ENCODE measurements at regions not wholly inside any gene's neighbourhood (a gene's known extent, or its start where the extent isn't known, plus 50 kb on each side); places are given as distances from the start of the nearest gene placed in this dataset.

GRCh38 chr6:14436592-14437132 lies 319.1 kb downstream of the CD83 start:
- TF ChIP-seq, protein P1, sequence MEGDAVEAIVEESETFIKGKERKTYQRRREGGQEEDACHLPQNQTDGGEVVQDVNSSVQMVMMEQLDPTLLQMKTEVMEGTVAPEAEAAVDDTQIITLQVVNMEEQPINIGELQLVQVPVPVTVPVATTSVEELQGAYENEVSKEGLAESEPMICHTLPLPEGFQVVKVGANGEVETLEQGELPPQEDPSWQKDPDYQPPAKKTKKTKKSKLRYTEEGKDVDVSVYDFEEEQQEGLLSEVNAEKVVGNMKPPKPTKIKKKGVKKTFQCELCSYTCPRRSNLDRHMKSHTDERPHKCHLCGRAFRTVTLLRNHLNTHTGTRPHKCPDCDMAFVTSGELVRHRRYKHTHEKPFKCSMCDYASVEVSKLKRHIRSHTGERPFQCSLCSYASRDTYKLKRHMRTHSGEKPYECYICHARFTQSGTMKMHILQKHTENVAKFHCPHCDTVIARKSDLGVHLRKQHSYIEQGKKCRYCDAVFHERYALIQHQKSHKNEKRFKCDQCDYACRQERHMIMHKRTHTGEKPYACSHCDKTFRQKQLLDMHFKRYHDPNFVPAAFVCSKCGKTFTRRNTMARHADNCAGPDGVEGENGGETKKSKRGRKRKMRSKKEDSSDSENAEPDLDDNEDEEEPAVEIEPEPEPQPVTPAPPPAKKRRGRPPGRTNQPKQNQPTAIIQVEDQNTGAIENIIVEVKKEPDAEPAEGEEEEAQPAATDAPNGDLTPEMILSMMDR (IDR thresholded peaks at IDR 0.05): no peak

- TF ChIP-seq, protein P1 (IDR thresholded peaks at IDR 0.05): no peak
These were observed 321.8 kb downstream of the CD83 start for GRCh38 chr6:14439419-14439818.

DNA sequence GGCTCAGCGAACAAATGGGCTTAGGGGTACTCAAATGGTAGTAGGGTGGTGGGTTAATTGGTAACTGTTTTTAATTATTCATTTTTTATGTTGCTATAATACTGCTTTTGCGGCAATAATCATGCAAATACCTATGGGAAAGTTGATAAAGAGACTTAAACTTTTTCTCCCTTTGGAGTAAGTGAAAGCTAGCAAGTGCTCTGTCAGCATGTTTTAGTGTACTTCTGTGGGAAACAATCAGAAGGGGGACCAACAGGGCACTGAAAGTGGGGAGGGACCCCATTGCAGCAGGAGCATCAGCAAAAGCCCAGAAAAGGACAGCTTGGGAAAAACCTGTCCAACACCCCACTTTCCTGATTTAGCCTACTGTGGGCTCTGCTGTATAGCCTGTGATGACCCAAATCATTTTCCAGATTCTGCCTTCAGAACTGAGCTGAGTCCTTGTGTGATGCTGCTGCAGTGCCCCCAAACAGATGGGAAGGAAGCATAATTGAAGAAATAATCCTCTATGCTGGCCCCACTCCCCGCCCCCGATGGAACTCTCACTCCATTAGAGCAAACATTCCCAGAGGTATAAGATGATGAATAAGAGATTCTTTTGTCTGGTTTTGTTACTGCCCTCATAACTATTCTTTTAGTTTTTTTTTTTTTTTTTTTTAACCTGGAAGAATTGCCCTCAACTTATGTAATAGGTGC lies 322.8 kb downstream of the CD83 start:
- TF ChIP-seq, protein P1 (IDR thresholded peaks at IDR 0.05): no peak

- TF ChIP-seq, protein P1 (IDR thresholded peaks at IDR 0.05): no peak
These were observed 323.6 kb downstream of the CD83 start for GRCh38 chr6:14440940-14441781.

GRCh38 chr6:14442242-14442641 lies 324.7 kb downstream of the CD83 start:
- TF ChIP-seq, protein P1 (IDR thresholded peaks at IDR 0.05): no peak

DNA sequence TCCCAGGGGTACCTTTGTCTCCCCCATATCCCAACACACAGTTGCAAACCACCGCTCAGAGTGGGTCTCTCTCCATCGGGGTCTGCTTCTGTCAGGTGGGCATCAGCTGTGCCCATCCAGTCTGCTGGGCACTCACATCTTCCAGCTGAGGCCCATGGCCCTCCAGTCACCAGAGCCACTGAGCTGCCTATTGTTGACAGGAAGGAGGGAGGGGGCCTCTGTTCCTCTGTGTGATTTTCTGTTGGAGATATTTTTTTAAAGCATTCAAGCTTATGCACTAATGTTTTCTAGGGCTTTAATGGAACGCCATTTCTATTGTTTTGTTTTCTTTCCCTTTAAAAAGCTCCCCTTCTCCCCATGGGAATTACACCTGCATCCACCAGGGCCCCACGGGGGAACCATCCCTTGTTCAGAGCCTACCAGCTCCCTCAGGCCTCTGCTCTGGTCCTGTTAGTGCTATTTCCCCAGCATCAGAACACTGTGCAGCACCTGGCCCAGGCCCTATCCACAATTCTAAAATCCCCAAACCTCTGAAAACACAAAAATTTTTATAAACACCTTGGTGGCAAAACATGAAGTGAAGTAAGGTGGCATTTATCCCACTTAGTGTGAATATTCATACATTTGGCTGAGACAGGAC lies 326.2 kb downstream of the CD83 start:
- TF ChIP-seq, protein P1 (IDR thresholded peaks at IDR 0.05): no peak

GRCh38 chr6:14444295-14444972 lies 326.9 kb downstream of the CD83 start:
- TF ChIP-seq, protein P1 (IDR thresholded peaks at IDR 0.05): no peak
